ENCODE measurements at regions not wholly inside any gene's neighbourhood (a gene's known extent, or its start where the extent isn't known, plus 50 kb on each side); places are given as distances from the start of the nearest gene placed in this dataset.
"Not testable (repeated sequence)": the region's sequence is repeated elsewhere in the genome, so short reads cannot be mapped to it uniquely, and the experiment has no call there.

DNA sequence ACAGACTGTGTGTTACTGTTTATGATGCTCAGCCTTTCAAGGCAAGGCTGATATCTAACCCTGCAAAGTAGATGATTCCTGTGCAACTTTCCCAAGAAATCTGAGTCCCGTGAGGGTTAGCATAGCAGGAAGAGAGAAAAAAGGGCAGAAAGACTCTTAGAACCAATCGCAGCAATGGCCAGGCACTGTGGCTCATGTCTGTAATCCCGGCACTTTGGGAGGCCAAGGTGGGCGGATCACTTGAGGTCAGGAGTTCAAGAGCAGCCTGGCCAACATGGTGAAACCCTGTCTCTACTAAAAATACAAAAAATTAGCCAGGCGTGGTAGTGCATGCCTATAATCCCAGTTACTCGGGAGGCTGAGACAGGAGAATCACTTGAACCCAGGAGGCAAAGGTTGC lies 124.3 kb upstream of the CDH5 start:
- DNase-seq, result not testable (repeated sequence)

DNA sequence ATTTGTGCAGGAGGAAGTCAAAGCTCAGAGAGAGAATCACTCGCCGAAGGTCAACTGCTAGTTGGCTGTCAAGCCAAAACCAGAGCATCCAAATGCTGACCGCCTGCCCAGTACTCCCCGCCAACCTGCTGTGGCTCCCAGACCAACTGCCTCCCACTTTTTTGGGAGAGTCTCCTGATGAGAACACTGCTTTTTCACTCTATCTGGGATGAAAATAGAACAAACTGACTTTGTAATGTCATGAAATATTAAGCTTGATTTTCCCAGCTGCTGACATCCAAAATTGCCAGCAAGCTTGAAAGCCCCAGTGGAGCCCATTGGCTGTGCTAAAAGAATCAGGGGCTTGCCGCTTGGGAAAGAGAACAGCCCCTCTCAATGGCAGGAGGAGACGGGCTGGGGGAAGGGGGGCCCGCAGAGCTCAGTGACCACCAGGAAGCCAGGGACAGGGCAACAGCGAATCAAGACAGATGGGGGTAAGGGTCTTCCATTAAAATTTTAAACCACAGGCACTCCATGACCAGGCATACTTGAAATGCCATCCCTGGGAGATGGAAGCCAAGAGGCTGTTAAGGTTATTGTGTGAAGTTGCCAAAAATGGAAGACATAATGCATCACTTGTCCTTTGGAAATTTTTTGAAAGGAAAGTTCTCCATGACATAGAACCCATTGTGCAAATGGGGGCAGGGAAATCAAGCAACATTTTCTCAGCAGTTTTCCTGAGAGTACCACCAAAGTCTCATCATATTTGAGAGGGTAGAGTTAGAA lies 125.7 kb upstream of the CDH5 start:
- no peak for DNase-seq

DNA sequence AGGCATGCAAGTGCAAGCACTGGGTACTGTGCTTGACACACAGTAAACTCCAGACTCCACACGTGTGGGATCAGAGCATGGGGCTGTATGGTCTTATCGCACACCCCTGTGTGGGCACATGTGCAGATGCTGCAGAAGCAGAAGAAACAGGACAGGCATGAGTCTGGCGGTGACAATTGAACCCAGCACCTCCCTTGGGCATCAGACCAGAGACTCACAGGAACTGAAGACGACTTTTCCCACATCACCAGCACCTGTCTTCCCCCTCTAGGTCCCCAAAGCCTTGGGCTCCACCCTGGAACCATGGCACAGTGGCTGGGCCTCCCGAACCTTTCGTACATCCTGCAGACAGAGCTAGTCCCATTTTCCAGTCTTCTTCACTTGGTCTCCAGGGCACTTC lies 126.4 kb upstream of the CDH5 start:
- DNase-seq, result no peak

DNA sequence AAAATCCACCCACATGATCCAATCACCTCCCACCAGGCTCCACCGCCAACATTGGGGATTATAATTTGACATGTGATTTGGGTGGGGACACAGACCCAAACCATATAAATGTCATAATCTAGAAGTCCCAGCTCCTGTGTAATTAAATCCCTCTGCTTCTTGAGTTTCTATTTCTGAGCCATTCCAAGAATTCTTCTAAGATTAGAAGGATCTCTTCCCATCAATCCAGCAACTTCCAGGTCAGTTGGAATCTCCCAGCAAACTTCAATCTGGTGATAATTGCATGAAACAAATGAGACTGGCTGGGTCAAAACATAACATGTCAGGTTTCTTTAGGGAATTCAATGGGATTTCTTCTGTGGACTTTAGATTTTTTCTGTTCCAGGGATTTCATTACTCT lies 127.8 kb upstream of the CDH5 start:
- no peak for DNase-seq

DNA sequence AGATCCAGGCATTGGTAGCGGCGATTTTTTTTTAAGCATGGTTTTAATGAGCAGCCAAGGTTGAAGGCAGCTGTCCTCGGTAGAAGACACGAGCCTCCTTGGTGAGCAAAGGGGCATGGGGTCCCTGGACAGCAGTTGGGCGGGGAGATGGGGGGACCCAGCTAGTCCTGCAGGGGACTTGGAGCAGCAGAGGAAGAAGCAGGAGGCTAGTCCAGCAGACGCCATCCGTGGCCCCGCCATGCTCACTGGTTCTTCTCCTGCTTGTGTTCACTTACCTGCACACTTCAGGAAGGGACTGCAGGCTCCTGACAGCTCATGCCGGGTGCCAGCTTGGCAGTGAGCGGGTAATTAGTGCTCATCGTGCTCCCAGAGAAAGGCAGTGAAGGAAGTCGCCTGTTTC lies 130.2 kb upstream of the CDH5 start:
- DNase-seq, result no peak

DNA sequence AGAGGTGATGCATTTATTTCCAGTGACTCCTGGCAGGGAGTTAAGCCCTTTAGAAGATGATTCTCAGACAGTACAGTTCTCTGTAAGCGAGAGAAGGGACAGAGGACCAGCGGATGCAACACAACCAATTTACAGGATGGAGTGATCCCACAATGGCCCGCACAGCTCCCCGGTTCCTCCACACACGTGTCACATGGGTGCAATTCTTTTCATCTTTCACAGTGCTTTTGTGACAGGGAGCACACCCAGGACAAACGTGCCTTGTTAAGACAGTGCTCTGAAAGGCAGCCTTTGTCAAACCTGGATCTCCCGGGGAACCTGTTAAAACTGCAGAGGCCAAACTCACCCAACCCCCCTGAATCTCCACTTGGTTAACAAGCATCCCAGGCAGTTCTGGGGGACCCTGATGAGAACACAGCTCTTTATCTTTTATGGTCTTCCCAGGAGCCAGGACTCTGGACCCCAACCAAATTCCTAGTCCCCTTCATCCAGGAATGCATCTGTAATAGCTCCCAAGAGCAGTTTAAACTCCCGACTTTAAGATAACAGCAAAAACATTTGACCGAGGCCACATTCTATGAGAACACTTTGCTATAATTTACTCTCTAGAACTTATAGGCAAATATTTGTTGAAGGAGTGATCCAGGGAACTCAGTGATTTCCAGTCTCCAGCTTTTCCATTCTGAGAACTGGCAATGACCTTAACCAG lies 134.9 kb upstream of the CDH5 start:
- DNase-seq, result no peak

DNA sequence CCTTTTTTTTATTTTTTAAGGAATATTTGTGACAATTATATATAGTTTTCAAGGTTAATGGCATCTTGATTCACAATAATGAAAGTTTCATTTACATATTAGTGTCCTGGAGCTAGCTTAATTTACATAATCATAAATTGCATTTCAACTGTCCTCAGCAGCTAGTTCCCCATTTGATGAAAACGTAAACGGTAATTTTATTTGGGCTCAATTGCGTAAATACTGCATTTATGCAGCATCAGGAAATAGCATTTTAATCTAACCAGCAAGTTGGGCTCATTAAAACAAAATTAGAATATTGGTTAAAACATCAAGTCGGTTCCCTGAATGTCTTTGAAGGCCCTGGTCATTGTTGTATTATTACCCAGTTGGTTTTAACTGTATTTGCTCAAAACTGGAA lies 136.8 kb upstream of the CDH5 start:
- DNase-seq, result no peak

DNA sequence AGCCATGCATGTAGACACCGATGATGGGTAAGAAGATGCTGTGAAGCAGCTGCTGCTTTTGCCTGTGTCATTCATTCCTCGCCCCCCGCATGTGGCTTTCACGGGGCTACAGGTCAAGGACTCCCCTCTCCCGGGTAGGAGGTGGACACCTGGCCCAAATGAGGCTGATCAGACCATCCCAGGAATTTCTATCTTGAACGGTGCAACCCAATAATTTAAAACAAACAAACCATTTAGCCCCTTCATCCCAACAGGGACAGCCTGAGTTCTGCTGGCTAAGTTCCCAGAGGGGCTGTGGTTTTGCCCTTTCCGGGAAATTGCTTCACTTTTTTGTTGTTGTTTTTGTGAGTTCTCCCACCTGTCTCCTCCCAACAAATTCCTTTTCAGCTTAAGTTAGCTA lies 137.7 kb upstream of the CDH5 start:
- no peak for DNase-seq

DNA sequence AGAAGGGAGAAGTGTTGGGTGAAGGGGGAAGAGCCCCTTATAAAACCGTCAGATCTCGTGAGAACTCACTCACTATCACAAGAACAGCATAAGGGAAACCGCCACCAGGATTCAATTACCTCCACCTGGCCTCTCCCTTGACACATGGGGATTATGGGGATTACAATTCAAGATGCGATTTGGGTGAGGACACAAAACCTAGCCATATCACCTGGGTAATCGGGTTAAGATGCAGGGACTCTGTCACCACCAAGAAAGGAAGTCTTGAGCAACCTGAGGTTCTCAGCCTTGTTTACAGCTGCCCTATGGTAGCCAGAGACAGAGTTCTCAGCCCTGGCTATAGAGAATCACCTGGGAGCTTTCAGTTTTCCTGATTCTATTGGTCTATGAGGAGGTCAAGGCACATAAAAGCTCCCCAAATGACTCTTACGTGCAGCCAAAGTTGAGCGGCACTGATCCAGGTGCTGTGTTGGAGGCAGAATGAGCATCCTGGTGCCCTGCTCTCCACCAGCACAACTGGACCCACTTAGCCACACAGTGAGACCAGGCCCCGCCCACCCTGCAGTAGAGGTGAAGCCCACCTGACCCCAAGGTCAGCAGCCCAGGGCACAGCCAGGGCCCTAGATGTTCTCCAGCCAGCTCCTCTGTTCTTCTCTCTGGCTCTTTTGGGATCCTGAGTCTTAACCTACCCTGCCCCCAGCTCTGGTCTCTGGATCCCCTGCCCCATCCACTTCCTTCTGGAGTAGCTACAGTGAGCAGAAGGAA lies 138.5 kb upstream of the CDH5 start:
- DNase-seq, result no peak

DNA sequence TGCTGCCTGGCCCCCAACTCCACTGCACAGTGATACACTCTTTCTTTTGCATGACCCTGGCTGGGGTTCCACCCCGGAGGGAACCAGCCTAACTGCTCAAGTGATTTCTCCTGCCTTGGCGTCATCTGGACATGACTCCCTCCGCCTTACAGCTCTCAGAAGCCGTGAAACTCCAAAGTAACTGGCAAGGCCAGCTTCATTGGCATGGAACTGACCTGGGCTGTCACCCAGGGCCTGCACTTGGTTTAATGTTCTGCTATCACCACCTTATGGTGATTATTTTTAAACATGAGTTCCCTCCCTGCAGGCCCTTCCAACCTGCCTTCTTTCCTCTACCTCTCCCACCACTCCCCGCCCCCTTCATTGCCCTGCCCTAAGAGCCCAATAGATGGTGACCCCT lies 139.7 kb upstream of the CDH5 start:
- DNase-seq, result no peak

DNA sequence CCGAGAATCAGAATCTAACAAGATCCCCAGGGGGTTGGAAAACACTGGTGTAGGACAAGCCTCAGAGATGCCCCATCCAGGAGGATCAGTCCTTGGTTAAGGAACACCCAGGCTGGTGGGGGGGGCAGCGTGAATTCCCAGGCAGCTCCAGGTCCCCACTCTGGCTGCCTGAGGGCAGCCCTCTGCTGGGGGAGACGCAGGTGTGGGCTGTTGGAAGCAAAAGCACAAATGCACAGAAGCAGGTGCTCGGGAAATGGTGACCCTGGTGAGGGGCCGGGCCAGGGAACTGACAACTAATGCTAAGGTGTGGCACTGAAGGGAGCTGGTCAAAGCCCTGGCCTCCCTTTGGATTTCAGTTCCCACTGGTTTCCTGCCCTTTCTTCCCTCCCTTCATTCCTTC lies 140.8 kb upstream of the CDH5 start:
- DNase-seq, result no peak

DNA sequence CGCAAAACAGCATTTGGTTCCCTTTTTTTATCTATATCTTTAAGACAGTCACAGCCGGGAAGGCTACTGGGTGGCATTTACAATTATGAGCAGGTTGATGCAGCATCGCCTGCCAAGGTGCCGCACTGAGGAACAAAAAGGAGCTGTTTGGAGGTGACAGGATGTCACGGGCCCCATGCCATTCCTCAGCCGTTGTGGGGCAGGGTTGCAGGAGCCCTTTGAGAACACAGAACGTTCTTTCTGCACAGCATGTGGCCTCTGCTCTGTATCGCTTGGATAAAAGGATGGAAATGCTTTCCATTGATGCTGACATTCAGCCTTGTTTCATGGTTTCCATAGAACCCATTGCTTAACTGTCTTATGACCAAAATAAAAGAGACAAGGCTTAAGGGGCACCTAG lies 141.9 kb upstream of the CDH5 start:
- DNase-seq, result no peak

DNA sequence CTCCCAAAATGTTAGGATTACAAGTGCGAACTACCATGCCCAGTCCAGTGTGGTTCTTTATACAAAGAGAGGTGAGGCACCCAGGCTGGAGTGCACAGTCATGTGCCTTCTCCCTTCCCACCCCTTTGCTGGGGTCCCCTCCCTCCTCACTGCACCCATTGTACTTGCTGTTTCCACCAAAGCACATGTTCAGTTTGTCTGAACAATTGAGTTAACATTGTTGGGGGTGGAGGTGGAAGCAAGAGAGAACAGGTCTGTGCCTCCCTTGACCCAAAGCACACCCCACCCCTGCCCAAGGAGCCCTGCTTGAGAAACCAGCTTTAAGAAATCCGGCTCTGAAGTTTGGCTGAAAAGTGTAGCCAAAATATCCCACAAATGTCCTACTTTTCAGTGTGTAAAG lies 142.3 kb upstream of the CDH5 start:
- no peak for DNase-seq

DNA sequence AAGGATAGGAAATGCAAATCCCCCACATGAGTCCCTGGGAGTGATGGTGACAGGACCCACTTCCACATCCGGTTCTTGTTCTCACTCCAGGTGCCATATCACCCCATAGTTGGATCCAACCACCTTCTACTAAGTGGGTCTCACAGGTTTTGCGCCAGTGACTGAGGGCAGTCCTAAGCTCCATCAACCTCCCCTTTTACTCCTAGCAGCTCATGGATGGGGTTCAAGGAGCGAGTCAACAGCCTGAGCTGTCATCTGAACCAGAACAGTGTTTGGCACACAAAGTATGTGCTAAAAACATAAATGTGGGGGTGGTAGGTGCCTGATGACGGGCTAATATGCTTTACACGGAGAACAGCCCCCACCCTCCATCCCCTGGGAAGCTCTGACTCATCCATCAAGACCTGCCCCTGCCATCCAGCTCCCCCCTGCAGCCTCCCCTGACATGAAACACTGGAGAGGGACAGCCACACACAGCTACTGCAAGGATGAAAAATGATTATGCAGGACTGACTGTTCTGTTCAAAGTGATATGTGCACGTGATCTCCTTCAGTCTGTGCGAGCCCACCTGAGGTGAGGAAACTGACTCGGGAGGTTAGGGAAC lies 143.2 kb upstream of the CDH5 start:
- peak; percentile 19 for DNase-seq

DNA sequence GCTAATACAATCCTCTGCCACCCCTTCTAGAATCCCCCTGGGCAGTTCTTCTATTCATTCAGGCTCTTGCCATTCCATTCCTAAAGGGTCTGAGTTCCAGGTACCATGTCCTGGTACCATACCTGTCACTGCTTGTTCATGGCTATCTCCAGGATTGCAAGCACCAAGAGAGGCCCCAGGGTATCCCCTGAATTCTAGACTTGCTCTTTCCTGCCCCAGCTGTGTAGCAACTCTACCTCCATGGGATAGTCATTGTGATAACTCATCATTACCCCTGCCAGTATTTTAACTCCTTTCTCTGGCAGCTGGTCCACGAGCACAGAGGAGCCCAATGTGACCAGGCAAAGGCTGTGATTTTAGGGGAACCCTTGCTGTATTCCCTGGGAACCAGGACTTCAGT lies 143.7 kb upstream of the CDH5 start:
- DNase-seq, result no peak

DNA sequence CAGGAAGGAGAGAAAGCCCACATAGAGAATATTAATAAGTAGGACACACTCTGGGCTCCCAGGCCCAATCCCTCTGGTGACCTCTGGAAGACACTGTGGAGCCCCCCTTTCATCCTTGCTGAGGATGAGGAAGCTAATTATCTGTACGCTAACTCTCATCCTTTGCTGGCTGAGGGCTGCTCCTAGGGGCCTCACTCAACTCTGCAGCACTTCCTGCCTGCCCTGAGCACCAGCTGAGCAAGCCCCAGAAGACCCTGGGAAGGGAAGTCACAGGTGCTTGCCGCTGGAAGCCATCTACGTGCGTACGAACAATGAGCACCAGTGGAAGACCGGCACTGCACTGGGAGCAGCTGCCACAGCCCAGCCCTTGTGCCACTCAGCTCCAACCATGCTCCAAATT lies 145.8 kb upstream of the CDH5 start:
- DNase-seq, result no peak

DNA sequence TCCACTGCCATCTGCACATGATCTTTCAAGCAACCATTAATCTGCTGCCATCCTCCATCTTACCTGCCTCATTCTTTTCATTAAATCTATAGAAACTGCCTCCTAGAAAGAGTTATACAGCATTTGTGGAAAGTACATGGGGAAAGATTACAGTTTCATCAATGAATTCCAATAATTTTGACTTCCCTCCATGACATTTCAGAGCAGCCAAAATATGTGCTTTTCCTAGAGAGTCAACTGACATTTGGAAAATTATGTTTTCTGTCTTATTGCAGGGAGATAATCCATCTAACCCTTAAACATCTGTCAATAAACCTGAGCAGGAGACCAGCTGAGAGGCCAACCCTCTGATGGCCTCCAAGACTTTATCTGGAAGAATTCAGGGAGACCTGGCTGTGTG lies 147.0 kb upstream of the CDH5 start:
- no peak for DNase-seq

DNA sequence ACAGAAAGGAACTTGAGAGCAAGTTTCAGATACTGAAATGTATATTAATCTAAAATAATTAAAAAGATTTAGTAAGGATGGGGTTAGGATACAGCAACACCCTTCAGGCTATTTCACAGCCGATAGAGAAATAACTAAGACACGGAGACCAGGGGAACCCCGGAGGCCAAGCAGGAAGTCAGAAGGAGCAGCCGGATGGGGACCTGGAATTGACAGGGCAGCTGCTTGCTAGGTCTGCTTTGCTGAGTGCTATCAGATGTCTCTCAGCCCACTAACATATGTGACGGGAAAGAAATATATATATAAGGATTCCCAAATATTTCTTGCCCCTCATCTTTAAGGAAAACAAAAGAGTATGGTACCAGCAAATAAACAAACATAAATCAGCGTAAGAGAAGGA lies 154.1 kb upstream of the CDH5 start:
- DNase-seq, result no peak

DNA sequence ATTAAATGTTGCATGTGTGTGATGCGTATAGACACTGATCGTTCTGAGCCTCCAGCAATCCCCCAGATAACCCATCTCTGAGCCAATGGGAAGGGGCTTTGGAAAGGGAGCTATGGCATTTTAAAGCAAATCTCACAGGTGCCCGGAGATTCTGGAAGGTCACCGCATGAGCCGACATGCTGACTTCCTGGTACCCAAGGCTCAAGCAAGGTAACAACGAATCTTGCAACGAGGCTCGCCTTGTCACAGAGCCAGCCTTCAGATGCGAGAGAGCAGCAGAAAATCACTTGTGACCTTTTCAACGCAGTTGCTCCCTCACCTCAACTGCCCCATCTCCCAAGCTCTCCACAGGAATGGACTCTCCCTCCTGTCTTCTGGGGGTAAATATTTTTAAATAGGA lies 154.8 kb upstream of the CDH5 start:
- no peak for DNase-seq

DNA sequence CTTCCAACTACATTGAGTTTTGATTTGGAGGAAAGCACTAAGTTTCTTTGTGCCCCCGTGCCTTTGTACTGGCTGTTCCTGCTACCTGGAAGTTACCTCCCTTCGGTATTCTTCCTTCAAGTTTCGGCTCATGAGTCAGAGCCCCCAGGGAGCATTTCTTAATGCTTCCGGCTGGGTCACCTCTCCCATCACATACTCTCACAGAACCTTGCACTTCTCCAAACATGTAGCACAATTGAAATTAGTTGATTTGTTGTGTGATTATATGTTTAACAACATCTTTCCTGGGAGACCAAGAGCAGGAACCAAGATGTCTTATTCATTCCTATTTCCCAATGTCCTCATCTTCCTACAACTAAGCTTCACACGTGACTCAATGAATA lies 158.6 kb upstream of the CDH5 start:
- no peak for DNase-seq

DNA sequence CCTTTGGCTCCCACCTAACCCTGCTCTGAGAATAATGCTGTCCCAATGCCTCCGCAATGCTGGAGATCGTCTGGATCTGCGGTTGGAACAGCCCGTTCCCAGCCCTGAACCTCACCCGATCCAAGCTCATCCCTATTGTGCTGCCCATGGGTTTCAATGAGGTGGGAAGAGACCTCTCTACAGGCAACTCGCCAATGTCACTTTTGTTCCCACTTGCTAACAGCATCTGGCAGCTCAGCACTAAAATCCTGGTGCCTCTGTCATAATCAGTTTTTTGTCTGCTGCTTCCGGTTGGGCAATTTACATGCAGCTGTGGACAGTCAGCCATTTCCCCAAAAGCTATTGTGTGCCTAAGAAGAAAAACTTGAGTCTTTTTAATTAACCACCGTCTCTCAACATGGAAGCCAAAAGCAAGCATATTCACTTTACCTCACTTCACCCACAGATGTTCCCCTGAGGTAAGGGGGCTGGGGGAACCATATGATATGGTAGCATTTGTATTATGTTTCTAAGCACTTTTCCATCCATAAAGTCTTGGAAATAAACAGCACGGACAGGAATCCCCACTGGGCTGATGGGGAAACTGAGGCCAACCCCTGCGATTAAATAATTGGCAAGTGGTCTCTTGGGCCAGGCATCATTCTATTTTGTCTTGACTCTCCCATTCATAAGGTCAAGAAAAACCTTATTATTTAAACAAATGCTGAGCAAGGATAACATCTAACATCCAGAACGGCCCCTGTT lies 159.2 kb upstream of the CDH5 start:
- DNase-seq, result no peak

DNA sequence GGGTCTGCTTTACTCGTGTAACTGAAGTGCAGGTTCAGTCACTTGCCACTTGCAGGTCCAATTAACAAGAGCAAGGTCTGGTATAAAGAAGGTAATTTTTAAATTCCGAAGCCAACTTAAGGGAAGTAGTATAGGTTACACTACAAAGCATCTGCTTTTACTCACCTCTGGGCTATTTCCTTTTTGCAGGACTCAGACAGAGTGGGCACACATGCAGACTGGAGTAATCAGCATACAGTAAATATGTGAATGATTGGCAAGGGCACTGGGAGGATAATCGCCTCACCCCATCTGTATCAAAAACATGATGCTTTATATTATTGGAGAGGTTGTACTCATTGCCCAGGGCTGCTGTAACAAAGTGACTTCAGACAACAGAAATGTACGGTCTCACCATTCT lies 160.1 kb upstream of the CDH5 start:
- DNase-seq, result no peak

Measured in EL (cell line).